H9 (cell line): ENCODE measurements at regions not wholly inside any gene's neighbourhood (a gene's known extent, or its start where the extent isn't known, plus 50 kb on each side); places are given as distances from the start of the nearest gene placed in this dataset.

Experiments
- DNase-seq: peaks from one replicate; pipeline ENCODE4 v3.0.0-alpha.2; 2017
- H2AFZ ChIP-seq: one replicate; pipeline ENCODE4 v1.6.1; 2013; ENCODE audit warnings: mild to moderate bottlenecking, low read length, control low read depth, moderate library complexity
- H2AK5ac ChIP-seq: 2 replicates; pipeline ENCODE4 v1.6.1; 2013; ENCODE audit warnings: low read length, control low read depth, mixed read lengths; ENCODE audit not compliant: insufficient read length
- H2BK120ac ChIP-seq: one replicate; pipeline ENCODE4 v1.6.1; 2013; ENCODE audit warnings: low read depth, mild to moderate bottlenecking, low read length, control low read depth, inconsistent platforms; ENCODE audit not compliant: poor library complexity, severe bottlenecking
- H2BK12ac ChIP-seq: 2 replicates; pipeline ENCODE4 v1.6.1; 2013; ENCODE audit warnings: low read length, control low read depth, mixed read lengths, low read depth; ENCODE audit not compliant: insufficient read length
- H2BK15ac ChIP-seq: 2 replicates; pipeline ENCODE4 v1.6.1; 2013; ENCODE audit warnings: low read depth, low read length, control low read depth
- H2BK20ac ChIP-seq: one replicate; pipeline ENCODE4 v1.6.1; 2013; ENCODE audit warnings: low read depth, mild to moderate bottlenecking, low read length, control low read depth, inconsistent platforms; ENCODE audit not compliant: poor library complexity, severe bottlenecking
- H2BK5ac ChIP-seq: 2 replicates; pipeline ENCODE4 v1.6.1; 2013; ENCODE audit warnings: low read length, control low read depth, mixed read lengths; ENCODE audit not compliant: insufficient read length
- H3K14ac ChIP-seq: 2 replicates; pipeline ENCODE4 v1.6.1; 2013; ENCODE audit warnings: low read length, control low read depth; ENCODE audit not compliant: insufficient read depth
- H3K18ac ChIP-seq: 2 replicates; pipeline ENCODE4 v1.6.1; 2013; ENCODE audit warnings: low read depth, mild to moderate bottlenecking, mixed read lengths, low read length, control low read depth; ENCODE audit not compliant: insufficient read length
- H3K23ac ChIP-seq: 2 replicates; pipeline ENCODE4 v1.6.1; 2013; ENCODE audit warnings: low read length, control low read depth, mixed read lengths, low read depth; ENCODE audit not compliant: insufficient read length
- H3K23me2 ChIP-seq: 2 replicates; pipeline ENCODE4 v1.6.1; 2013; ENCODE audit warnings: low read depth, mild to moderate bottlenecking, mixed read lengths, low read length, control low read depth; ENCODE audit not compliant: insufficient read length, poor library complexity, severe bottlenecking
- H3K27ac ChIP-seq: 2 replicates; pipeline ENCODE4 v1.5.1; 2013; ENCODE audit warnings: low read length, control low read depth, mixed read lengths, low read depth; ENCODE audit not compliant: insufficient read length
- H3K27me3 ChIP-seq: 2 replicates; pipeline ENCODE4 v1.6.1; 2013; ENCODE audit warnings: low read length, control low read depth, inconsistent platforms; ENCODE audit not compliant: insufficient read depth
- H3K4ac ChIP-seq: 2 replicates; pipeline ENCODE4 v1.6.1; 2013; ENCODE audit warnings: low read depth, mild to moderate bottlenecking, control low read depth, inconsistent platforms, low read length, moderate library complexity
- H3K4me1 ChIP-seq: 2 replicates; pipeline ENCODE4 v1.6.1; 2013; ENCODE audit warnings: low read length, control low read depth, inconsistent platforms; ENCODE audit not compliant: insufficient read depth
- H3K4me2 ChIP-seq: 2 replicates; pipeline ENCODE4 v1.6.1; 2013; ENCODE audit warnings: low read length, control low read depth, mixed read lengths; ENCODE audit not compliant: insufficient read length, insufficient read depth
- H3K56ac ChIP-seq: 2 replicates; pipeline ENCODE4 v1.6.1; 2013; ENCODE audit warnings: low read depth, mild to moderate bottlenecking, mixed read lengths, low read length, control low read depth; ENCODE audit not compliant: insufficient read length
- H3K79me1 ChIP-seq: 2 replicates; pipeline ENCODE4 v1.6.1; 2013; ENCODE audit warnings: low read depth, mild to moderate bottlenecking, moderate library complexity, low read length, control low read depth, inconsistent platforms; ENCODE audit not compliant: insufficient read depth, poor library complexity, severe bottlenecking
- H3K79me2 ChIP-seq: 2 replicates; pipeline ENCODE4 v1.6.1; 2013; ENCODE audit warnings: low read length, control low read depth, inconsistent platforms; ENCODE audit not compliant: insufficient read depth
- H3K9ac ChIP-seq: 2 replicates; pipeline ENCODE4 v1.6.1; 2013; ENCODE audit warnings: low read length, control low read depth, mixed read lengths; ENCODE audit not compliant: insufficient read length; ENCODE audit errors: extremely low read depth
- H3K9me3 ChIP-seq: one replicate; pipeline ENCODE4 v1.6.1; 2013; ENCODE audit warnings: low read depth, low read length, inconsistent platforms; ENCODE audit not compliant: control insufficient read depth
- H3T11ph ChIP-seq: one replicate; pipeline ENCODE4 v1.6.1; 2013; ENCODE audit warnings: mild to moderate bottlenecking, low read length, control low read depth, inconsistent platforms
- H4K20me1 ChIP-seq: one replicate; pipeline ENCODE4 v1.6.1; 2013; ENCODE audit not compliant: control insufficient read depth, insufficient read length, insufficient read depth
- H4K5ac ChIP-seq: 2 replicates; pipeline ENCODE4 v1.6.1; 2013; ENCODE audit warnings: low read depth, mild to moderate bottlenecking, mixed read lengths, low read length, control low read depth; ENCODE audit not compliant: insufficient read length
- H4K8ac ChIP-seq: replicated peaks from 2 replicates; pipeline ENCODE4 v1.6.1; 2013; ENCODE audit warnings: low read length, control low read depth, mixed read lengths, low read depth; ENCODE audit not compliant: insufficient read length
- H4K91ac ChIP-seq: 2 replicates; pipeline ENCODE4 v1.6.1; 2013; ENCODE audit warnings: low read depth, mild to moderate bottlenecking, moderate library complexity, mixed read lengths, low read length, control low read depth; ENCODE audit not compliant: insufficient read length
- H3K27ac Mint-ChIP-seq, 3 experiments: 2 replicates in 2 of 3; 3 replicates in 1 of 3; pipeline ENCODE4 v1.8.0; 2020 to 2021; ENCODE audit warnings: mixed read lengths in 3 of 3, mild to moderate bottlenecking in 1 of 3, moderate library complexity in 1 of 3
- H3K27me3 Mint-ChIP-seq: 2 replicates; pipeline ENCODE4 v1.8.0; 2021; ENCODE audit warnings: low read depth, mild to moderate bottlenecking, moderate library complexity, mixed read lengths
- H3K36me3 Mint-ChIP-seq, 3 experiments: 2 replicates in 2 of 3; 3 replicates in 1 of 3; pipeline ENCODE4 v1.8.0; 2020 to 2021; ENCODE audit warnings: low read depth in 3 of 3, mixed read lengths in 3 of 3; ENCODE audit not compliant: insufficient read depth in 1 of 3
- H3K4me1 Mint-ChIP-seq, 2 experiments: 2 replicates each; pipeline ENCODE4 v1.8.0; 2020; ENCODE audit warnings: mixed read lengths in 2 of 2
- H3K4me3 Mint-ChIP-seq, 2 experiments: 2 replicates in 1 of 2; 3 replicates in 1 of 2; pipeline ENCODE4 v1.8.0; 2020 to 2021; ENCODE audit warnings: mild to moderate bottlenecking in 2 of 2, mixed read lengths in 2 of 2, moderate library complexity in 1 of 2
- H3K9me3 Mint-ChIP-seq, 2 experiments: 2 replicates in 1 of 2; 3 replicates in 1 of 2; pipeline ENCODE4 v1.8.0; 2020; ENCODE audit warnings: mild to moderate bottlenecking in 2 of 2, mixed read lengths in 2 of 2, moderate library complexity in 1 of 2
- WGBS: extraction: QIAGEN DNeasy Blood & Tissue Kit; methylation state at CpG from one replicate; pipeline ENCODE4 v1.1.7; 2013; ENCODE audit warnings: missing lambda C conversion rate, low lambda C conversion rate, mixed read lengths; ENCODE audit not compliant: insufficient read length; ENCODE audit errors: extremely low coverage; 5-methylcytosine and 5-hydroxymethylcytosine counted together
- TF ChIP-seq, protein P1 (sequence below): fragments of 200-600 bp; sonication (generic); conservative IDR thresholded peaks from 3 replicates; pipeline ENCODE4 v1.8.0; 2021; ENCODE audit warnings: antibody characterized with exemption, mild to moderate bottlenecking

GRCh38 chr16:54458923-54459322 lies 172.3 kb upstream of the IRX3 start:
- no peak overlapping the region for H3K9ac ChIP-seq
- Mint-ChIP-seq H3K27me3 (peaks cover 4% of the 10 kb centered on the region), H3K36me3 (peaks cover 0 to under 1% (median 0%) of the 10 kb centered on the region in 3 experiments; a peak in 3 of 7 replicates), H3K27ac (no peak overlapping the region), H3K9me3 (peaks cover 3 to 6% of the 10 kb centered on the region in 2 experiments; a peak in 4 of 5 replicates), H3K4me3 (no peak overlapping the region), H3K4me1 (peaks cover 28 to 52% of the 10 kb centered on the region in 2 experiments)
- H4K8ac ChIP-seq: no peak overlapping the region
- no peak overlapping the region for H2BK20ac ChIP-seq
- no peaks in the 10 kb centered on the region for H3K79me1 ChIP-seq
- H3K4ac ChIP-seq: no peak overlapping the region
- H4K91ac ChIP-seq: no peak overlapping the region
- H2AK5ac ChIP-seq: no peak overlapping the region
- no peak overlapping the region for H3K14ac ChIP-seq
- H3K27ac ChIP-seq: no peak overlapping the region
- peaks cover 5% of the 10 kb centered on the region; the same call in 1 of the 2 replicates for H3K4me1 ChIP-seq
- no peaks in the 10 kb centered on the region for H4K20me1 ChIP-seq
- H2BK15ac ChIP-seq: no peak overlapping the region
- no CpG with 5 or more reads among the region's 1 CpG for WGBS
- H3K27me3 ChIP-seq: no peaks in the 10 kb centered on the region
- no peak overlapping the region for H3K23ac ChIP-seq
- no peak overlapping the region for H3K18ac ChIP-seq
- no peak for DNase-seq
- no peak overlapping the region for H2BK5ac ChIP-seq
- no peak overlapping the region for H2BK12ac ChIP-seq
- H3K23me2 ChIP-seq: no peaks in the 10 kb centered on the region
- H3K56ac ChIP-seq: no peak overlapping the region
- no peak overlapping the region for H3K4me2 ChIP-seq
- TF ChIP-seq, protein P1, sequence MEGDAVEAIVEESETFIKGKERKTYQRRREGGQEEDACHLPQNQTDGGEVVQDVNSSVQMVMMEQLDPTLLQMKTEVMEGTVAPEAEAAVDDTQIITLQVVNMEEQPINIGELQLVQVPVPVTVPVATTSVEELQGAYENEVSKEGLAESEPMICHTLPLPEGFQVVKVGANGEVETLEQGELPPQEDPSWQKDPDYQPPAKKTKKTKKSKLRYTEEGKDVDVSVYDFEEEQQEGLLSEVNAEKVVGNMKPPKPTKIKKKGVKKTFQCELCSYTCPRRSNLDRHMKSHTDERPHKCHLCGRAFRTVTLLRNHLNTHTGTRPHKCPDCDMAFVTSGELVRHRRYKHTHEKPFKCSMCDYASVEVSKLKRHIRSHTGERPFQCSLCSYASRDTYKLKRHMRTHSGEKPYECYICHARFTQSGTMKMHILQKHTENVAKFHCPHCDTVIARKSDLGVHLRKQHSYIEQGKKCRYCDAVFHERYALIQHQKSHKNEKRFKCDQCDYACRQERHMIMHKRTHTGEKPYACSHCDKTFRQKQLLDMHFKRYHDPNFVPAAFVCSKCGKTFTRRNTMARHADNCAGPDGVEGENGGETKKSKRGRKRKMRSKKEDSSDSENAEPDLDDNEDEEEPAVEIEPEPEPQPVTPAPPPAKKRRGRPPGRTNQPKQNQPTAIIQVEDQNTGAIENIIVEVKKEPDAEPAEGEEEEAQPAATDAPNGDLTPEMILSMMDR: no peak
- no peak overlapping the region for H2AFZ ChIP-seq
- no peak overlapping the region for H3T11ph ChIP-seq
- no peaks in the 10 kb centered on the region for H3K9me3 ChIP-seq
- no peak overlapping the region for H2BK120ac ChIP-seq
- no peak overlapping the region for H4K5ac ChIP-seq
- no peaks in the 10 kb centered on the region for H3K79me2 ChIP-seq
